MM.1S (cell line): ENCODE measurements at regions not wholly inside any gene's neighbourhood (a gene's known extent, or its start where the extent isn't known, plus 50 kb on each side); places are given as distances from the start of the nearest gene placed in this dataset.

ENCODE experiments used
- CTCF ChIP-seq: fragments of 300-600 bp; sonication (generic); IDR thresholded peaks from 2 replicates; pipeline ENCODE4 v1.5.1; 2016; ENCODE audit warnings: antibody characterized with exemption, low read length, mixed read lengths
- EZH2phosphoT487 ChIP-seq: fragments of 300-600 bp; sonication (generic); IDR thresholded peaks from 2 replicates; pipeline ENCODE4 v1.6.1; 2018; ENCODE audit warnings: antibody characterized with exemption, low read length

- TF ChIP-seq CTCF = no peak
- no peak for TF ChIP-seq EZH2phosphoT487
Observed at GRCh38 chr1:119312500-119312899, 56.1 kb upstream of the HAO2 start.
